GM23248 (cell line): ENCODE measurements at regions not wholly inside any gene's neighbourhood (a gene's known extent, or its start where the extent isn't known, plus 50 kb on each side); places are given as distances from the start of the nearest gene placed in this dataset.

Experiments used
- DNase-seq: peaks from one replicate; pipeline ENCODE4 v3.0.0-alpha.2; 2015
- H2AFZ ChIP-seq: fragments of 200-600 bp; sonication (generic); 2 replicates; pipeline ENCODE4 v1.6.1; 2016; ENCODE audit warnings: antibody characterized with exemption
- H3F3A ChIP-seq: fragments of 200-600 bp; sonication (generic); 2 replicates; pipeline ENCODE4 v1.6.1; 2016; ENCODE audit warnings: mild to moderate bottlenecking, antibody characterized with exemption, mixed run types; ENCODE audit not compliant: insufficient read depth
- H3K27ac ChIP-seq: fragments of 200-600 bp; sonication (generic); 2 replicates; pipeline ENCODE4 v1.5.1; 2016; ENCODE audit warnings: mild to moderate bottlenecking
- H3K27me3 ChIP-seq: fragments of 200-600 bp; sonication (generic); replicated peaks from 2 replicates; pipeline ENCODE4 v1.6.1; 2016; ENCODE audit warnings: mild to moderate bottlenecking; ENCODE audit not compliant: insufficient read depth
- H3K36me3 ChIP-seq: fragments of 200-600 bp; sonication (generic); 2 replicates; pipeline ENCODE4 v1.6.1; 2016; ENCODE audit warnings: low read depth, mild to moderate bottlenecking
- H3K4me1 ChIP-seq: fragments of 200-600 bp; sonication (generic); 2 replicates; pipeline ENCODE4 v1.6.1; 2016; ENCODE audit warnings: mild to moderate bottlenecking; ENCODE audit not compliant: insufficient read depth
- H3K4me2 ChIP-seq: fragments of 200-600 bp; sonication (generic); one replicate; pipeline ENCODE4 v1.6.1; 2016; ENCODE audit warnings: mild to moderate bottlenecking; ENCODE audit not compliant: unreplicated experiment
- H3K4me3 ChIP-seq: fragments of 200-600 bp; sonication (generic); 2 replicates; pipeline ENCODE4 v1.5.1; 2016; ENCODE audit warnings: mild to moderate bottlenecking
- H3K79me2 ChIP-seq: fragments of 200-600 bp; sonication (generic); 2 replicates; pipeline ENCODE4 v1.6.1; 2016; ENCODE audit warnings: mild to moderate bottlenecking; ENCODE audit not compliant: insufficient read depth
- H3K9ac ChIP-seq: fragments of 200-600 bp; sonication (generic); 2 replicates; pipeline ENCODE4 v1.6.1; 2016; ENCODE audit warnings: mild to moderate bottlenecking
- H3K9me2 ChIP-seq: fragments of 200-600 bp; sonication (generic); 2 replicates; pipeline ENCODE4 v1.6.1; 2016; ENCODE audit warnings: mixed run types, mild to moderate bottlenecking, moderate library complexity; ENCODE audit not compliant: insufficient read depth
- H3K9me3 ChIP-seq: fragments of 200-600 bp; sonication (generic); one replicate; pipeline ENCODE4 v1.6.1; 2017; ENCODE audit warnings: low read depth
- H4K20me1 ChIP-seq: fragments of 200-600 bp; sonication (generic); 2 replicates; pipeline ENCODE4 v1.6.0; 2016; ENCODE audit not compliant: insufficient read depth
- EZH2 ChIP-seq: fragments of 200-600 bp; sonication (generic); IDR thresholded peaks from 2 replicates; pipeline ENCODE4 v1.6.1; 2018; ENCODE audit warnings: antibody characterized with exemption, mild to moderate bottlenecking; ENCODE audit not compliant: insufficient read depth, poor library complexity, severe bottlenecking
- EZH2phosphoT487 ChIP-seq: fragments of 200-600 bp; sonication (generic); IDR thresholded peaks from 2 replicates; pipeline ENCODE4 v1.6.1; 2018; ENCODE audit warnings: antibody characterized with exemption, moderate library complexity, mild to moderate bottlenecking, low read depth; ENCODE audit not compliant: insufficient read depth
- WGBS, 2 experiments: methylation state at CpG; one replicate each; pipeline ENCODE4 v1.1.6; 2015 to 2017; ENCODE audit warnings: low lambda C conversion rate in 2 of 2, low coverage in 1 of 2; ENCODE audit errors: missing lambda C conversion rate in 2 of 2; 5-methylcytosine and 5-hydroxymethylcytosine counted together
- in situ Hi-C: fragments of 300-500 bp; cut with MboI; formaldehyde crosslinking; loops from 2 replicates; pipeline ENCODE4 v1.15.0; 2020

DNA sequence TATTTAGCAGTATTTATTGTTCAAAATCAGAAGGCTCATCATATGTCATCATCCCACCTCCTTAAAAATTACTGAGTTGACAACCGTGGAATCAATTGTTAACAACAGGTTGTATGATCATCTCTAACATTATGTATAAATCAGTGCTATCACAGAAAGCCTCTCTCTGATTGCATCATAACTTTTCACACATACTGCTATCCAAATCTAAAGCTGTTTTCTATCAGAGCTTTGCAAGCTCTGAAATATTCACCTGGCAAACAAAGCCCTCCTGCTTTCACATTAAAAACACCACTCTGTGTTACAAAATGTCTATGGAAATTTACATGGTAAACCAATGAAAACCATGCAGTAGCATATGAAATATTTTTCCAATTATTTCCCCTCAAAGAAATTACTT lies 310.0 kb downstream of the PDGFC start:
- Histone ChIP-seq H3K36me3 (no peaks in the 10 kb centered on the region), H3K4me2 (no peak overlapping the region), H4K20me1 (no peaks in the 10 kb centered on the region), H3K4me3 (no peak overlapping the region), H3K9me3 (no peaks in the 10 kb centered on the region), H3K27ac (no peak overlapping the region), H3K27me3 (no peaks in the 10 kb centered on the region), H3K4me1 (peaks cover 17% of the 10 kb centered on the region; the same call in 1 of the 2 replicates), H3K9ac (no peak overlapping the region), H2AFZ (no peak overlapping the region), H3K79me2 (no peaks in the 10 kb centered on the region), H3F3A (no peaks in the 10 kb centered on the region), H3K9me2 (0 out of 2 replicates have a peak, but pooled peaks cover 3% of the 10 kb centered on the region)
- in situ Hi-C loops: no loop called here
- DNase-seq: no peak
- 21 to 24% methylated on average over 1 of the region's 1 CpG for WGBS, 2 experiments
- TF ChIP-seq EZH2 (no peak), EZH2phosphoT487 (no peak)

DNA sequence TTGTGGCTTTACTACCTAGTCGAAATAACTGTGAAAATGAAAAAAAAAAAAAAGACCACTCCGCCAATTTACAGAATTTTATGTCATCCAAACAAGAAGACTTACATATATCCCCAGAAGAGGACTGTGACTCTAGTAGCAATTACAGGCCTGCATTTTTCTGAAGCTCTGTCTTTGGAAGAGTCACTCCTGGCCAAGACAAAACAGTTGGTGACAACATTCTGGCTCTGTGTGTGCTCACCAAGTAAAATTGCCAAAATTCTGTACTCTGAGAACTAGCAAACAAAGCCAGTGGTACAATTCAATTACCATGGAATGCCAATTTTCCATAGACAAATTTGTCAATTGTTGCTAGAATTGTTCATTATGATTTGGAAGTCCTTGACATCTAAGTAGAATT lies 311.1 kb downstream of the PDGFC start:
- in situ Hi-C loops: no loop called here

DNA sequence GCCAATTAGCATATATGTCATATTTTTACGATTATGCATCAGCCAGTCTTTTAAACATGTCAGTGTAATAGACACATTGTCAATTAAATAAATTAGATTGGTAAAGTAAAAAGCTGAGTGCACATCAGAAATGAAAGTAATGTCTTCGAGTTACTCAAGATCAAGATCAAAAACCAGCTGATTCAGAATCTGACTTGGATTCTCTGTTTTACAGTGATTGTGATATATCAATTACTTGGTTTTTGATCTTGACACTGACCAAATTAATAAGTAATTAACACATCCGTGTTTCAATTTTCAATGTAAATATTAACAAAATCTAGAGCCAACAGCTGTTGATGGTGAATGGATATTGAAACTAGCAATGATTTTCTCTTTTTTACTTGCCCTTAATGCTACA lies 311.6 kb downstream of the PDGFC start:
- WGBS, 2 experiments: 93 to 95% methylated on average over 3 of the region's 3 CpGs
- DNase-seq: no peak
- no peaks in the 10 kb centered on the region for H4K20me1 ChIP-seq
- H3K9me3 ChIP-seq: no peaks in the 10 kb centered on the region
- TF ChIP-seq EZH2phosphoT487 (no peak), EZH2 (no peak)
- H3K9me2 ChIP-seq: 0 out of 2 replicates have a peak, but pooled peaks cover 3% of the 10 kb centered on the region
- H3K27me3 ChIP-seq: no peaks in the 10 kb centered on the region
- H2AFZ ChIP-seq: no peak overlapping the region
- no peak overlapping the region for H3K27ac ChIP-seq
- no peaks in the 10 kb centered on the region for H3F3A ChIP-seq
- H3K36me3 ChIP-seq: no peaks in the 10 kb centered on the region
- H3K79me2 ChIP-seq: no peaks in the 10 kb centered on the region
- peaks cover 18% of the 10 kb centered on the region; the same call in 1 of the 2 replicates for H3K4me1 ChIP-seq
- H3K4me2 ChIP-seq: no peak overlapping the region
- no peak overlapping the region for H3K4me3 ChIP-seq
- in situ Hi-C loops: no loop called here
- H3K9ac ChIP-seq: no peak overlapping the region

More for the DNA sequence above, 311.1 kb downstream of the PDGFC start:
- Histone ChIP-seq H2AFZ (no peak overlapping the region), H3K4me2 (no peak overlapping the region), H3F3A (no peaks in the 10 kb centered on the region), H3K9me2 (0 out of 2 replicates have a peak, but pooled peaks cover 3% of the 10 kb centered on the region), H3K27me3 (no peaks in the 10 kb centered on the region), H3K9me3 (no peaks in the 10 kb centered on the region), H3K79me2 (no peaks in the 10 kb centered on the region), H4K20me1 (no peaks in the 10 kb centered on the region), H3K4me3 (no peak overlapping the region), H3K4me1 (peaks cover 18% of the 10 kb centered on the region; the same call in 1 of the 2 replicates), H3K36me3 (no peaks in the 10 kb centered on the region), H3K9ac (no peak overlapping the region), H3K27ac (no peak overlapping the region)
- WGBS, 2 experiments: 82 to 90% methylated on average over 2 of the region's 2 CpGs
- TF ChIP-seq EZH2phosphoT487: no peak
- TF ChIP-seq EZH2: no peak
- no peak for DNase-seq

DNA sequence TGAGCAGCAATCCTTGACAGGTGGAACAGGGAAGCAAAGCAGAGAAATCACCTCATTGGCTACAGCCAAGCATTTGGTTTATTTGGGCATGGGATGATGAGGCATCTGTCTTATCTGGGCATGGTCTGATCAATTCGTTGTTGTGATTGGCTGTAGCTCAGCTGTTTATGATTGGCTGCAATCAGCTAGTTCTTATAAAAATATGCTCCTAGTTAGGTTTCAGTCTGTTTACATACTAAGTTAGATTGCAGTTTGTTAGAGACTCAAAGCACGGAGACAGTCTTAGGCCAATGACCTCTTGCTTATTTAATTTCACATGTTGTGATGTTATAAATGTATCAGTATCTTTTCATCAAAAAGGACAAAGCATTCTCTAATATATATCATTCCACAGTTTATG lies 312.0 kb downstream of the PDGFC start:
- in situ Hi-C loops: no loop called here
- Histone ChIP-seq H3K4me2 (no peak overlapping the region), H3K27me3 (no peaks in the 10 kb centered on the region), H3K79me2 (no peaks in the 10 kb centered on the region), H3K9me2 (0 out of 2 replicates have a peak, but pooled peaks cover 3% of the 10 kb centered on the region), H3F3A (no peaks in the 10 kb centered on the region), H3K36me3 (no peaks in the 10 kb centered on the region), H4K20me1 (no peaks in the 10 kb centered on the region), H3K4me1 (peaks cover 18% of the 10 kb centered on the region; the same call in 1 of the 2 replicates), H3K4me3 (no peak overlapping the region), H2AFZ (no peak overlapping the region), H3K9ac (no peak overlapping the region), H3K27ac (no peak overlapping the region), H3K9me3 (peaks cover under 1% of the 10 kb centered on the region)
- no peak for DNase-seq
- no peak for TF ChIP-seq EZH2phosphoT487
- no peak for TF ChIP-seq EZH2
- WGBS, 2 experiments: 76 to 79% methylated on average over 2 of the region's 2 CpGs

DNA sequence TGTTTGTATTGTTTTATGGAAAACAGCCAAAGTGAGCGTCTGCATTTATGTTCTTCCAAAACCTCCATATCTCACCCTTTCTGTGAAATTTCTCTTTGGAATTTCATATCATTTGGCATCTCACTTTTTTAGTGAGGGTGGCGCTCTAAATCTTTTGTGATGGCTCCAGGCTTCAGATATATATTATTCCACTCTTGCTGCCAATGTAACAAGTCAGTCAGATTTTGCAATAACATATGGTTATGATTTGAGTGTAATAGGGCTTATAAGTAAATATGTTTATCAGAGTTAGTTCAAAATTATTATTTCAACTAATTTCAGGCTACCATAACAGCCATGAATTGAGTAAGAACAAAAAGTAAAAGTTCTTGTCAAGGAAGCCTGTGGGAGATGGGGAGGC lies 314.7 kb downstream of the PDGFC start:
- in situ Hi-C loops: no loop called here
- Histone ChIP-seq H3K4me1 (0 out of 2 replicates have a peak, but pooled peaks cover 9% of the 10 kb centered on the region), H3K9ac (no peak overlapping the region), H4K20me1 (no peaks in the 10 kb centered on the region), H3F3A (no peaks in the 10 kb centered on the region), H3K9me3 (peaks cover 3% of the 10 kb centered on the region), H3K27ac (no peak overlapping the region), H3K79me2 (no peaks in the 10 kb centered on the region), H2AFZ (peak overlapping the region; percentile 51), H3K36me3 (no peaks in the 10 kb centered on the region), H3K9me2 (no peaks in the 10 kb centered on the region), H3K27me3 (no peaks in the 10 kb centered on the region), H3K4me2 (no peak overlapping the region), H3K4me3 (no peak overlapping the region)
- TF ChIP-seq EZH2phosphoT487 (no peak), EZH2 (no peak)
- 78 to 83% methylated on average over 2 of the region's 2 CpGs for WGBS, 2 experiments
- peak; percentile 7 for DNase-seq
